SKM-1 treated with dmso at 0.1 percent for 144 hours (cell line): ENCODE measurements at regions not wholly inside any gene's neighbourhood (a gene's known extent, or its start where the extent isn't known, plus 50 kb on each side); places are given as distances from the start of the nearest gene placed in this dataset.
"Not testable (repeated sequence)": the region's sequence is repeated elsewhere in the genome, so short reads cannot be mapped to it uniquely, and the experiment has no call there.

Experiments used
- DNase-seq: peaks from one replicate; lab custom pipeline; 2025; ENCODE audit not compliant: unreplicated experiment; lab: John Stamatoyannopoulos, UW

DNA sequence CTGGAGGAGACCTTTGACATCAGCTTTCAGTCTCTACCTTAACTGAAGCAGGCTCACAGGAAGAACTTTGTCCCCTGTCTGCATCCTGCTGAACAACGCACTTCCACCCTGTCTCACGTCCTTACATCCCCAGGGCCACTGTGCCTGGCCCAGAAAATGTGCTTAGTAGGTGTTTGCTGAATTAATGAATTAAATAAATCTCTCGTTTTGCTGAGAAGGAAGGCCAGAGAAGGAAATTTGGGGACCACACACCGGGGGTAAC, 54.3 kb upstream of the CREB3L1 start:
- DNase-seq: no peak

DNA sequence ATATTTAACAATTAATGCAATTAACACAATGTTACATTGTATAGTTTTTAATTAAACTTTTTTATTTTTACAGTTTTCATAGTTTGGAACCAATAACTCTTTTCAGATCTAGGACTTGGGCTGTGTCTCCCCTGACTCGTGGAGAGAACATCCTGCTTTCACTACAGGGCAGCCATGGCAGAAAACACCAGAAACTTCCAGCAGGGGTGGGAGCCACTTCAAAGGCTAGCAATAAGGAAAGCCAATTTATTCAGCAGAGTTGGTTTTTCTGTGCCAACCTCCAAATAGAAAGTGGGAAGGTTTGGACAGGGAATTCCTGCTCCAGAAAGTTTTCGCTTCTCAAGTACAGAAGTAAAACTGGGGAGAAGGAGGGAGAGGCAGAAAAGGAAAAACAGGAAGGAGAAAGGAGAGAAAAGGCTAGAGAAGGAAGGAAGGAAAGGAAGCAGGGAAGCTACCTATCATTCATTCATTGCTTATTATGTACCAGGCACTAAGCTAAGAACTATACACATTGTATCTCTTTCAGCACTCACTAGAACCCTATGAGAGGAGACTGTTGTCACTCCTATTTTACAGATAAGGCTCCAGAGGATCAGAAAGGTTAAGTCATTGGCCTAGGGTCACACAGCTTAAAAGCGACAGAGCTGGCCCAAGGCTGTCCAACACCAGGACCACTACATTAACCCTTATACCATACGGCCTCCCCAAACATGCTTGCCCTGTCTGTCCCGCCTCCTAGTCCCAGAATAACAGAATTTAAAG, 54.8 kb upstream of the CREB3L1 start:
- DNase-seq: no peak

DNA sequence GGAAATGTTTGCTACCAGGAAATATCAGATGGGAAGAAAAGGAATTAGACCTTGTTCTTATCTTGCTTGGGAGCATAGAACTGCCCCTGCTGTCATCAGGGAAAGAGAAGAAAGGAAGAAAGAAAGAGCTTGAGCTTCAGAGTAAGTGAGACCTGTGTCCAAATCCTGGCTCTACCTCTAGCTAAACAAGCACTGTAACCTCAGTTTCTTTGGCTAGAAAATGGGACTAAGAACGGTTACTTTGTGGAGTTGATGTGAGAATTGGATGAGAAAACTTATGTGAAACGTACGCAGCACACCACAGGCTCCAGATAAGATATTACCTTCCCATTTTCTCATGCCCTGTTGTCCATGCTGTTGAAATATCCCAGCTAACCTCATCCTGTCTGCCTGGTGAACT, 57.1 kb upstream of the CREB3L1 start:
- DNase-seq: no peak

DNA sequence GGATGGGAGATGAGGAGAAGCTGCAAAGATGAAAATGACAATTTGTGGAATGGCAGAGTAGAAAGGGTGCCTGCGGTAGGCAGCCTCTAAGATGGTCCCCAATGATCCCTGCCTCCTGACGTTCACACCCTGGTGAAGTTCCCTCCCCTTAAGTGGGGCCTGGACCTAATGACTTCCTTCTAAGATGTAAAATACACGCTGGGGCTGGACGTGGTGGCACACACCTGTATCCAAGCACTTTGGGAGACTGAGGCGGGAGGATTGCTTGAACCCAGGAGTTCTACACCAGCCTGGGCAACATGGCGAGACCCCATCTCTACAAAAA, 60.7 kb upstream of the CREB3L1 start:
- DNase-seq: no peak

DNA sequence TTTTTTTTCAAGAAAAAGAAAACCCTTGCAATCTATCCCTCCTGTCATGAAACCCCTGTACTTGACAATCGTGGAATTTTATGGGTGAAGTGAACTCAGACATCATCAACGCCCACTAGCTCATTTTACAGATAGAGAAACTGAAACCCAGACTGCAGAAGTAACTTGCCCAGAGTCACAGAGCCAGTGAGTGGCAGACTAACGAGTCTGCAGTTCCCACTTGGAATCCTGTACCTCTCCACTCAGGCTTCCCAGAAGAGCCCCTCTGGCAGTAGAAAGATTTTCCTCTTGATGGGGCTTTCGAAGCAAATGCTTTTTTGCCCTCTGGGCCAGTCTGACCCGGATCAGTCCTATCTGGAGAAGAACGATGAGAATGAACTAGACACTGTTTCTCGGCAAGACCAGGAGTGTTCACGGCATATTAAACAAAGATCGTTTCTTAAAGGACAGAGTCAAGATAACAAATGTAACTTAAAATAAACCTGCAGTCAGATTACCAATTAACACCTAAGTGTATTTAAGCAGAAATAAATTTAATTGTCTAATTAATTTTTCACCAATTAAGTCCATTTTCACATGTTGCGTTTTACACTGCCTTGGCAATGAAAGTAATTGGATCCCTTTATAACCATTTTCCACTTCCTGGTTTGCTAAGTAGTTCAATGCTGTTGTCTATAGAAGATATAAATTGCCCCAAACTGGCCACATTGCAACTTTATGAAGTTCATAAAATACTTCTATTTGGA, 61.3 kb upstream of the CREB3L1 start:
- DNase-seq: no peak

- no peak for DNase-seq
Measured at GRCh38 chr11:46215208-46215931, 62.1 kb upstream of the CREB3L1 start.

GRCh38 chr11:46212720-46213119, 64.7 kb upstream of the CREB3L1 start:
- no peak for DNase-seq

DNA sequence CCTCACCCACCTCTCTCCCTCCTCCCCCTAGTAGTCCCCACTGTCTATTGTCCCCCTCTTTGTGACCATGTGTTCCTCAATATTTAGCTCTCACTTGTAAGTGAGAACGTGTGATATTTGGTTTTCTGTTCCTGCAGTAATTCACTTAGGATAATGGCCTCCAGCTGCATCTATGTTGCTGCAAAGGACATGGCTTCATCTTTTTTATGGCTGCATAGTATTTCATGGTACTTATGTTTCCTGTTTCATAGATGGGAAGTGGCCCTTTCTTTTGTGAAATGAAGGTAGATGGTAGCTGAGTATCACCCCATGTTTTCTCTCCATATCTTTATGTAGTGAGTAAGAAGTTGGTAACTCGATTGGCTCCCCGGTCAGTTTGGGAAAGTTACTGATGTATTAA, 66.6 kb upstream of the CREB3L1 start:
- DNase-seq: no peak

DNA sequence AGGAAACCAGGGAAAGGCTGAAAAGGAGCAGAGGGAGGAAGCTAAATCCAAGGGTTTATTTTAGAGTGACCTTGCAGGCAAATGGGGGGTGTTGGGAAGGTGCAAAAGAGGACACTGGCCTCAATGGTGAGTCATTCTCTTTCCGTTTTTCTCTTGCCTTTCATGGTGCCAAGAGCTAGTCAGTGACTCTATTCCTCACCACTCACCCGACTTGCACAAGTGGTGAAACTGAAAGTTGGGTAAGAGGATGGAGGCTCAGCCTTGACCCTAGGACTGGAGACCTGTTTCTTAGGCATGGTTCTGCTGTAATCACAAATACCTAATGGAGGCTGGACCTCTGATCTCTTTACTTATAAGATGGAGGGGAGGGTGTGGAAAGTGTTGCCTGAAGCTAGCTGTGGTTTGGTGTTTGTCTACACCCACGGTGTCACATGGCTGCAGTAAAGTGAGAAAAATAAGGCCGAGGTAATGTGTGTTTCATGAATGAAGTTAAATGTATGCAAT, 67.3 kb upstream of the CREB3L1 start:
- DNase-seq: peak; percentile 97

- DNase-seq: not testable (repeated sequence)
Measured at GRCh38 chr11:46209624-46210023, 67.8 kb upstream of the CREB3L1 start.

- DNase-seq: no peak
Measured at GRCh38 chr11:46208803-46209202, 68.7 kb upstream of the CREB3L1 start.

DNA sequence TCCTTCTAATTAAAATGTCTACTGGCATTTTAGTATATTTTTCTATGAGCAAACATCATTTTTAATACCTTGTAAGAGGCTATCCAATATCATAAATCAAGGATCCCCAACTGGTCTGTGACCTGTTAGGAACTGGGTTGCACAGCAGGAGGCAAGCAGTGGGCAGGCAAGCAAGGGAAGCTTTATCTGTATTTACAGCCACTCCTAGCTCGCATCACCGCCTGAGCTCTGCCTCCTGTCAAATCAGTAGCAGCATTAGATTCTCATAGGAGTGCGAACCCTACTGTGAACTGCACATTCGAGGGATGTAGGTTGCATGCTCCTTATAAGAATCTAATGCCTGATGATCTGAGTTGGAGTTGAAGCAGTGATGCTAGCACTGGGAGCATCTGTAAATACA, 70.2 kb upstream of the CREB3L1 start:
- no peak for DNase-seq

DNA sequence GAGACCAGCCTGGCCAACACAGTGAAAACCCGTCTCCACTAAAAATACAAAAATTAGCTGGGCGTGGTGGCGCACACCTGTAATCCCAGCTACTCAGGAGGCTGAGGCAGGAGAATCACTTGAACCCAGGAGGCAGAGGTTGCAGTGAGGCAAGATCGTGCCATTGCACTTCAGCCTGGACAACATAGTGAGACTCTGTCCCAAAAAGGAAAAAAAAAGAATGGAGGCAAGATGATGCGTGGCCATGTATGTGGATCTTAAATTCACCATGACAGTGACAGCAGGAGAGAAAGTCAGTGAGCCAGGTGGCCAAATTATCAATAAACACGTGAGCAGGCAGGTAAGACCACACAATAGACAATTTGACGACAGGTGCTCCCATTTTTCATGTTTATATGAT, 73.0 kb upstream of the CREB3L1 start:
- not testable (repeated sequence) for DNase-seq

GRCh38 chr11:46203746-46204145, 73.7 kb upstream of the CREB3L1 start:
- no peak for DNase-seq

DNA sequence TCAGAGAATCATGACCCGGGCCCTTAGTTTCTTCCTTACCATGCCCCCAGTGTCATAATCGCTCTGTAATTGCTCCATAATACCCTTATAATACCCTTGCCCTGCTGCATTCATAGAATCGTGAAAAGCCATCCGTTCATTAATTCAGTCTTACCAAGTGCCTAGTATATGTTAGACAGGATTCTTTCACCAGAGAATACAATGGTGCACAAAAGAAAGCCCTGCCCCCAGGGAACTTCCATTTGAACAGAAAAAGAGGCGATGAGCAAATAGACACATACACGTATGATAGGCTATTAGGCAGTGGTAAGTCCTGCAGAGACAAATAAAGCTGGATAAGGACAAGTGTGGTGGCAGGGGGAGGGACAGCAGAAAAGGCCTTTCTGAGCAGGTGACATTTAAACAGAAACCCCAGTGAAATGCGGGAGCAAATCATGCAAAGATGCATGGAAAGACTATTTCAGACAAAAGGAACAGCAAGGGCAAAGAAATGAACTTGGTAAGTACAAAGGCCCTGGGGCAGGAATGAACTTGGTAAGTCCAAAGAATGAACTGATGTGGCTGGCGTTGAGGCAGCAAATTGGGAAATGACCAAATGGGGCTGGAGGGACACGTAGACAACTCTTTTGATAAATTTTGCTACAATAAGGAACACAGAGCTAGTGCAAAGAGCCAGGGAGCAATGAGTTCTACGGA, 74.6 kb upstream of the CREB3L1 start:
- no peak for DNase-seq

DNA sequence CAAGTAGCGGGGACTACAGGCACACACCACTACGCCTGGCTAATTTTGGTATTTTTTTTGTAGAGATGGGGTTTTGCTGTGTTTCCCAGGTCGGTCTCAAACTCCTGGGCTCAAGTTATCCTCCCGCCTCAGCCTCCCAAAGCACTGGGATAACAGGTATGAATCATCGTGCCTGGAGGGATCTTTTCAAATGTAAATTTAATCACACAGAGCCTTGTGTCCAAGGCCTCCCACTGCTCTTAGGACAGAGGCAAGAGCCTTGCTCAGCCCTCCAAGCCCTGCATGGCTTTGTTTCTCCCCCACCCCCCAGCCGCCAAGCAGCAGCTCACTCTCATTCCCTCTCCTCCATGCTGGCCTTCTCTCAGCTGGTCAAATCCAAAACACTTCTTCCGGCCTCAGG, 75.3 kb upstream of the CREB3L1 start:
- DNase-seq: no peak

DNA sequence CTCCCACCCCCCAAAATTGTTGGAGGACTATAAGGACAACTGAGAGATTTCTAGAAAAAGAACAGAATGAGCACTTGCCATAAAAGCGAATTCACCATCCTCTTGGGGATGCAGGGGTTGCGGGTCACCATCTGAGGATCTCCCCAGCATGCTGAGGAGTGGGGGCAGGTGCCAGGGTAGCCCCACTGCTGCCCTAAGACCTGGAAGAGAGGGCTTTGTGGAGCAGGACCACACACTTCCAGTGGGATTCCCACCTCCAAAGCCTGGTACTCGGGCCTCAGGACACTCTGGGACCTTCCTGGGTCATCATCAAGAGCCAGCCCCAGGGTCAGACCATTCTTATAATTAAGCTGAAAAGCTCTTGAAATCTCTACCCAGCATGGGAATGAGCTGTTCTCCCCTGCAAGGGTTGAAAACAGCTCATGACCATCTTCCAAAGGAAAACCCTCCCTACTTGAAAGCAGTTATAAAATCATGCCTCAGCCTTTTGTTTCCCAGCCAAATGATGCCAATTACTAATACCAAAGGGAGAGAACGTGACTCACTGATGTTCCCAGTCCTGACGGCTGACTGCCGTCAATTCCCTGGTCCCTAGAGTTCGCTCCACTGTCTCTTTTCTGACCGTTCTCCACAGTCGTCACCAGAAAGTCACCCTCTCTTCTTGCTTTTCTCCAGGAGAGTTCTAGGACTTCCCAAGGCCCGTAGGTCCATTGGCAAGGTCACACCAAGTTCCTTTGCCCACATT, 76.8 kb upstream of the CREB3L1 start:
- no peak for DNase-seq

- no peak for DNase-seq
Measured at GRCh38 chr11:46198245-46199240, 77.3 kb upstream of the PHF21A start.

DNA sequence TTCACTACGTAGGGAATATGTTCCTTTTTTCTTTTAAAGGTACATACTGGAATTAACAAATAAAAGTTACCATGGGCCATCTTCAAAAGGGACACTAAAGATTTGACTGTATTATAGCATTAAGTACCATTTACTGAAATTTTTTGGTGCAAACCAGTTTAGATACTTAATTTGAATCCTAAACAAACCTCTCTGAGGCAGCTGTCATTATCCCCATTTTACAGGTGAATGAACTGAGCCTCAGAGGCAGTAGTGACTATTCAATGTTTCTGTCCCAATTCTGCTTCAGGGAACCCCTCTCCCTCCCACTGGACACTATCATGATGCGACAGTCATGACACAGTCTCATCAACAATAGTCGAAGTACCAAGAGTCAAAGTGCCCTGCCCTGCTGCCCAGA, 76.2 kb upstream of the PHF21A start:
- no peak for DNase-seq

DNA sequence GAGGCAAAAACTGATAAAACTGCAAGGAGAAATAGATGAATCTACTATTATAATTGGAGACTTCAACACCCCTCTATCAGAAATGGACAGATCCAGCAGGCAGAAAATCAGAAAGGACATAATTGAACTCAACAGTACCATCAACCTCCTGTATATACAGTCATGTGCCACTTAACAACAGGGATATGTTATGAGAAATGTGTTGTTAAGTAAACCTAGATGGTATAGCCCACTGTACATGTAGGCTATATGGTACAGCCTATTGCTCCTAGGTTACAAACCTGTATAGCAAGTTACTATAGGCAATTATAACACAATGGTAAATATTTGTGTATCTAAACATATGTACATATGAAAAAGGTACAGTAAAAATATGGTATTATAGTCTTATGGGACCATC, 66.8 kb upstream of the PHF21A start:
- DNase-seq: no peak
